Activated CD4-positive, alpha-beta memory T cell treated with anti-CD3 and anti-CD28 coated beads for 36 hours (primary cell): ENCODE measurements at regions not wholly inside any gene's neighbourhood (a gene's known extent, or its start where the extent isn't known, plus 50 kb on each side); places are given as distances from the start of the nearest gene placed in this dataset.

Experiments
- CTCF ChIA-PET: fragments of 350-600 bp; sonication (Branson Sonifier 250); formaldehyde crosslinking; loops from one replicate; lab custom pipeline; 2021; ENCODE audit warnings: antibody characterized with exemption, inconsistent platforms; lab: Charles Lee
- POLR2A ChIA-PET: fragments of 350-600 bp; sonication (Branson Sonifier 250); formaldehyde crosslinking; loops from one replicate; lab custom pipeline; 2021; ENCODE audit warnings: antibody characterized with exemption; lab: Charles Lee
- DNase-seq: peaks from one replicate; pipeline ENCODE4 v3.0.0-alpha.2; 2020
- H3K27ac Mint-ChIP-seq: one replicate; pipeline ENCODE4 v1.8.0; 2021; ENCODE audit warnings: mixed read lengths
- H3K27me3 Mint-ChIP-seq: one replicate; pipeline ENCODE4 v1.8.0; 2021; ENCODE audit warnings: mixed read lengths
- H3K36me3 Mint-ChIP-seq: one replicate; pipeline ENCODE4 v1.8.0; 2021; ENCODE audit warnings: mixed read lengths
- H3K4me1 Mint-ChIP-seq: one replicate; pipeline ENCODE4 v1.8.0; 2021; ENCODE audit warnings: low read depth, mixed read lengths
- H3K4me3 Mint-ChIP-seq: one replicate; pipeline ENCODE4 v1.8.0; 2021; ENCODE audit warnings: mild to moderate bottlenecking, mixed read lengths
- H3K9me3 Mint-ChIP-seq: one replicate; pipeline ENCODE4 v1.8.0; 2021; ENCODE audit warnings: mixed read lengths
- intact Hi-C: fragments of 100-400 bp; cut with micrococcal nuclease; formaldehyde crosslinking; loops from one replicate; pipeline ENCODE4 v1.15.1; 2023

- no peaks in the 10 kb centered on the region for H3K36me3 Mint-ChIP-seq
- H3K27ac Mint-ChIP-seq = no peak overlapping the region
- no peaks in the 10 kb centered on the region for H3K9me3 Mint-ChIP-seq
- POLR2A ChIA-PET = no interaction called here
- no peak for DNase-seq
- H3K4me1 Mint-ChIP-seq = no peaks in the 10 kb centered on the region
- CTCF ChIA-PET = no interaction called here
- intact Hi-C loops = no loop called here
- H3K4me3 Mint-ChIP-seq = no peak overlapping the region
- H3K27me3 Mint-ChIP-seq = no peaks in the 10 kb centered on the region
Observed at GRCh38 chr6:47919875-47920274, 138.0 kb downstream of the OPN5 start.

- ChIA-PET CTCF (no interaction called here), POLR2A (no interaction called here)
- intact Hi-C loops = no loop called here
- H3K36me3 Mint-ChIP-seq = no peaks in the 10 kb centered on the region
- H3K27ac Mint-ChIP-seq = no peak overlapping the region
- H3K27me3 Mint-ChIP-seq = no peaks in the 10 kb centered on the region
- H3K4me1 Mint-ChIP-seq = no peaks in the 10 kb centered on the region
- no peak overlapping the region for H3K4me3 Mint-ChIP-seq
- H3K9me3 Mint-ChIP-seq = no peaks in the 10 kb centered on the region
- no peak for DNase-seq
Observed at GRCh38 chr6:47917811-47918210, 136.0 kb downstream of the OPN5 start.

GRCh38 chr6:47917202-47917601 lies 135.4 kb downstream of the OPN5 start:
- no peaks in the 10 kb centered on the region for H3K4me1 Mint-ChIP-seq
- no peak overlapping the region for H3K4me3 Mint-ChIP-seq
- H3K9me3 Mint-ChIP-seq = no peaks in the 10 kb centered on the region
- H3K27me3 Mint-ChIP-seq = no peaks in the 10 kb centered on the region
- no peaks in the 10 kb centered on the region for H3K36me3 Mint-ChIP-seq
- intact Hi-C loops = no loop called here
- DNase-seq = no peak
- ChIA-PET POLR2A (no interaction called here), CTCF (no interaction called here)
- no peak overlapping the region for H3K27ac Mint-ChIP-seq

GRCh38 chr6:47915017-47915416 lies 133.2 kb downstream of the OPN5 start:
- Mint-ChIP-seq H3K4me3 (no peak overlapping the region), H3K27ac (no peak overlapping the region), H3K27me3 (no peaks in the 10 kb centered on the region), H3K4me1 (no peaks in the 10 kb centered on the region), H3K9me3 (no peaks in the 10 kb centered on the region), H3K36me3 (no peaks in the 10 kb centered on the region)
- DNase-seq = no peak
- intact Hi-C loops = no loop called here
- ChIA-PET CTCF (no interaction called here), POLR2A (no interaction called here)

- no peaks in the 10 kb centered on the region for H3K36me3 Mint-ChIP-seq
- H3K9me3 Mint-ChIP-seq = no peaks in the 10 kb centered on the region
- intact Hi-C loops = no loop called here
- no peaks in the 10 kb centered on the region for H3K27me3 Mint-ChIP-seq
- ChIA-PET CTCF (no interaction called here), POLR2A (no interaction called here)
- no peaks in the 10 kb centered on the region for H3K4me1 Mint-ChIP-seq
- no peak overlapping the region for H3K4me3 Mint-ChIP-seq
- no peak overlapping the region for H3K27ac Mint-ChIP-seq
- no peak for DNase-seq
Observed at GRCh38 chr6:47908271-47908670, 126.4 kb downstream of the OPN5 start.

- intact Hi-C loops = no loop called here
- no peak for DNase-seq
- POLR2A ChIA-PET = no interaction called here
- Mint-ChIP-seq H3K27me3 (no peaks in the 10 kb centered on the region), H3K36me3 (no peaks in the 10 kb centered on the region), H3K4me3 (no peak overlapping the region), H3K4me1 (no peaks in the 10 kb centered on the region), H3K27ac (no peak overlapping the region), H3K9me3 (no peaks in the 10 kb centered on the region)
- CTCF ChIA-PET = no interaction called here
Observed at GRCh38 chr6:47905717-47906116, 123.9 kb downstream of the OPN5 start.

GRCh38 chr6:47897247-47897646 lies 115.4 kb downstream of the OPN5 start:
- H3K27me3 Mint-ChIP-seq = no peaks in the 10 kb centered on the region

GRCh38 chr6:47890326-47890875 lies 108.6 kb downstream of the OPN5 start:
- no peak overlapping the region for H3K27ac Mint-ChIP-seq
- DNase-seq = no peak

More at GRCh38 chr6:47897247-47897646, 115.4 kb downstream of the OPN5 start:
- Mint-ChIP-seq H3K9me3 (no peaks in the 10 kb centered on the region), H3K4me3 (no peak overlapping the region), H3K4me1 (no peaks in the 10 kb centered on the region), H3K36me3 (no peaks in the 10 kb centered on the region), H3K27ac (no peak overlapping the region)
- POLR2A ChIA-PET = no interaction called here
- DNase-seq = no peak
- CTCF ChIA-PET = no interaction called here
- intact Hi-C loops = no loop called here

GRCh38 chr6:47879015-47879414 lies 97.2 kb downstream of the OPN5 start:
- Mint-ChIP-seq H3K4me3 (no peak overlapping the region), H3K27me3 (no peaks in the 10 kb centered on the region), H3K9me3 (no peaks in the 10 kb centered on the region), H3K4me1 (no peaks in the 10 kb centered on the region), H3K36me3 (no peaks in the 10 kb centered on the region), H3K27ac (no peak overlapping the region)
- ChIA-PET CTCF (no interaction called here), POLR2A (no interaction called here)
- intact Hi-C loops = no loop called here
- DNase-seq = no peak

More at GRCh38 chr6:47890326-47890875, 108.6 kb downstream of the OPN5 start:
- H3K27me3 Mint-ChIP-seq = no peaks in the 10 kb centered on the region
- no peaks in the 10 kb centered on the region for H3K4me1 Mint-ChIP-seq
- CTCF ChIA-PET = no interaction called here
- H3K4me3 Mint-ChIP-seq = no peak overlapping the region
- intact Hi-C loops = no loop called here
- POLR2A ChIA-PET = no interaction called here
- H3K36me3 Mint-ChIP-seq = no peaks in the 10 kb centered on the region
- no peaks in the 10 kb centered on the region for H3K9me3 Mint-ChIP-seq
